ENCODE measurements at regions not wholly inside any gene's neighbourhood (a gene's known extent, or its start where the extent isn't known, plus 50 kb on each side); places are given as distances from the start of the nearest gene placed in this dataset.

- no peak overlapping the region for H3K4me3 ChIP-seq
- H3K9me3 ChIP-seq (ENCODE audit: low read depth), result no peaks in the 10 kb centered on the region
- H3K4me1 ChIP-seq (ENCODE audit: low read depth), result peaks cover 17% of the 10 kb centered on the region
- H3K27me3 ChIP-seq, result no peaks in the 10 kb centered on the region
- no peak overlapping the region for H3K27ac ChIP-seq
- H3K36me3 ChIP-seq, result no peaks in the 10 kb centered on the region
- no peak for TF ChIP-seq CTCF (IDR thresholded peaks at IDR 0.05; ENCODE audit: low read depth, low read length)
- DNase-seq (ENCODE audit: low read depth in 1 of 2, low spot score in 1 of 2), result peak in 1 of 2 donors; percentile 30
These were observed 345.7 kb upstream of the SLC30A5 start for GRCh38 chr5:68748101-68748500.

DNA sequence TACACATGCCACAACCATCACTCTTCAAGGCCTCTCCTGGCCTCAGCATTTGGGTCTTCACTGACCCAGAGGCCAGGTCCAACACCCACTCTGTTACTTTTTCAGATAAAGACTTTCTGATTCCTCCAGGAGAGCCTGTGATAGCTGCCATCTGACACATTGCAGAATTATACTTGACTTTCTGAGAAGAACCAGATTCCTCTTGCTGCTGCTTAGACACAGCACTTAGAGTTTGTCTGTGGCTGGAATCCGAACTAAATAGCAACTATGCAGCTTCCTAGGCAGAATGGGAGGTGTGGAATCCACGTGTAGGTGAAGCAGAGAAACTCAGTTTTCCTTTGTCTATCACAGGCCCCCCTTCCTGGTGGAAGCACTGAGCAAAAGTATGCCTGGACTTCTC, 344.7 kb upstream of the SLC30A5 start:
- no peaks in the 10 kb centered on the region for H3K9me3 ChIP-seq (ENCODE audit: low read depth)
- H3K27me3 ChIP-seq, result no peaks in the 10 kb centered on the region
- DNase-seq (ENCODE audit: low read depth in 1 of 2, low spot score in 1 of 2), result peak in 1 of 2 donors; percentile 78
- no peak overlapping the region for H3K4me3 ChIP-seq
- peaks cover 17% of the 10 kb centered on the region for H3K4me1 ChIP-seq (ENCODE audit: low read depth)
- no peaks in the 10 kb centered on the region for H3K36me3 ChIP-seq
- no peak overlapping the region for H3K27ac ChIP-seq
- no peak for TF ChIP-seq CTCF (IDR thresholded peaks at IDR 0.05; ENCODE audit: low read depth, low read length)

DNA sequence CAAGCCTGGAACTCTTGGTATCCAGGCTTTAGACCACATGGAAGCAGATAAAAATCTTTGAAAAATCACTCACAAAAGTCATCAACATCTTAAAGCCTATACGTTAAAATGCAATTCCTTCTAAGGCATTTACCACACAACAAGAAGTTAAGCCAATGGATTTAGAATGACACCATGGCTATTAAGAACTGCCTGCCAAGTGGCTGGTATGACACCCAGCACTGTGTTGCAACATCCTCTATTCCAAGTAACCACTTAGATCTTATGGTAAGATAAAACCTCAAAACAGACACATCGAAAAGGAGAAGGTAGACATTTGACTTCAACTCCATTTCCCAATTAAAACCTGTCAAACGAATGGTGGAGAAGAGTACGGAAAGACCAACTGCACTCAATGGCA, 344.2 kb upstream of the SLC30A5 start:
- H3K27ac ChIP-seq, result no peak overlapping the region
- no peak for TF ChIP-seq CTCF (IDR thresholded peaks at IDR 0.05; ENCODE audit: low read depth, low read length)
- H3K27me3 ChIP-seq, result no peaks in the 10 kb centered on the region
- no peak overlapping the region for H3K4me3 ChIP-seq
- H3K4me1 ChIP-seq (ENCODE audit: low read depth), result peaks cover 17% of the 10 kb centered on the region
- DNase-seq (ENCODE audit: low read depth in 1 of 2, low spot score in 1 of 2), result no peak
- H3K9me3 ChIP-seq (ENCODE audit: low read depth), result no peaks in the 10 kb centered on the region
- no peaks in the 10 kb centered on the region for H3K36me3 ChIP-seq

GRCh38 chr5:68751661-68752060, 342.2 kb upstream of the SLC30A5 start:
- no peak for TF ChIP-seq CTCF (IDR thresholded peaks at IDR 0.05; ENCODE audit: low read depth, low read length)
- H3K4me3 ChIP-seq, result no peak overlapping the region
- H3K36me3 ChIP-seq, result no peaks in the 10 kb centered on the region
- DNase-seq (ENCODE audit: low read depth in 1 of 2, low spot score in 1 of 2), result no peak
- peaks cover 17% of the 10 kb centered on the region for H3K4me1 ChIP-seq (ENCODE audit: low read depth)
- no peaks in the 10 kb centered on the region for H3K9me3 ChIP-seq (ENCODE audit: low read depth)
- peaks cover 14% of the 10 kb centered on the region for H3K27me3 ChIP-seq
- no peak overlapping the region for H3K27ac ChIP-seq

GRCh38 chr5:68754536-68754935, 339.3 kb upstream of the SLC30A5 start:
- Histone ChIP-seq H3K27me3 (peaks cover 14% of the 10 kb centered on the region), H3K27ac (no peak overlapping the region), H3K9me3 (ENCODE audit: low read depth) (no peaks in the 10 kb centered on the region), H3K4me3 (no peak overlapping the region), H3K4me1 (ENCODE audit: low read depth) (peaks cover 3% of the 10 kb centered on the region), H3K36me3 (no peaks in the 10 kb centered on the region)
- TF ChIP-seq CTCF (IDR thresholded peaks at IDR 0.05; ENCODE audit: low read depth, low read length), result no peak
- no peak for DNase-seq (ENCODE audit: low read depth in 1 of 2, low spot score in 1 of 2)

DNA sequence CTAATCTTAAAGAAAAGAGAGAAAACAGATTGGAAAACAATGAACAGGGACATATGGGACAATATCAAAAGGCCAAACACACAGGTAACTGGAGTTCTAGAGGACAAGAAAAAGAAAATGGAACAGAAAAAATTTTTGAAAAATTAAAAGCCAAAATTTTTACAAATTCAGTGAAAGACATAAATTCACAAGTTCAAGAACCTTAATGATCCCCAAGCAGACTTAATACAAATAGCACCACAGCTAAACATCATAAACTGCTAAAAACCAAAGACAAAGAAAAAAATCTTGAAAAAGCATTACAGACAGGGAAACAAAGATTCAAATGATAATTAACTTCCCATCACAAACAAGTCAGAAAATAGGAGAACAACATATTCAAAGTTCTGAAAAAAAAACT, 338.5 kb upstream of the SLC30A5 start:
- Histone ChIP-seq H3K4me1 (ENCODE audit: low read depth) (no peaks in the 10 kb centered on the region), H3K27ac (no peak overlapping the region), H3K36me3 (no peaks in the 10 kb centered on the region), H3K4me3 (no peak overlapping the region), H3K9me3 (ENCODE audit: low read depth) (no peaks in the 10 kb centered on the region), H3K27me3 (peaks cover 14% of the 10 kb centered on the region)
- TF ChIP-seq CTCF (IDR thresholded peaks at IDR 0.05; ENCODE audit: low read depth, low read length), result no peak
- no peak for DNase-seq (ENCODE audit: low read depth in 1 of 2, low spot score in 1 of 2)

Data from cardiac muscle cell (in vitro differentiated cells and primary cell).